GM04503 (cell line): ENCODE measurements at regions not wholly inside any gene's neighbourhood (a gene's known extent, or its start where the extent isn't known, plus 50 kb on each side); places are given as distances from the start of the nearest gene placed in this dataset.

Experiments used
- DNase-seq: peaks from one replicate; pipeline ENCODE4 v3.0.0-alpha.2; 2012; ENCODE audit warnings: low read depth

DNA sequence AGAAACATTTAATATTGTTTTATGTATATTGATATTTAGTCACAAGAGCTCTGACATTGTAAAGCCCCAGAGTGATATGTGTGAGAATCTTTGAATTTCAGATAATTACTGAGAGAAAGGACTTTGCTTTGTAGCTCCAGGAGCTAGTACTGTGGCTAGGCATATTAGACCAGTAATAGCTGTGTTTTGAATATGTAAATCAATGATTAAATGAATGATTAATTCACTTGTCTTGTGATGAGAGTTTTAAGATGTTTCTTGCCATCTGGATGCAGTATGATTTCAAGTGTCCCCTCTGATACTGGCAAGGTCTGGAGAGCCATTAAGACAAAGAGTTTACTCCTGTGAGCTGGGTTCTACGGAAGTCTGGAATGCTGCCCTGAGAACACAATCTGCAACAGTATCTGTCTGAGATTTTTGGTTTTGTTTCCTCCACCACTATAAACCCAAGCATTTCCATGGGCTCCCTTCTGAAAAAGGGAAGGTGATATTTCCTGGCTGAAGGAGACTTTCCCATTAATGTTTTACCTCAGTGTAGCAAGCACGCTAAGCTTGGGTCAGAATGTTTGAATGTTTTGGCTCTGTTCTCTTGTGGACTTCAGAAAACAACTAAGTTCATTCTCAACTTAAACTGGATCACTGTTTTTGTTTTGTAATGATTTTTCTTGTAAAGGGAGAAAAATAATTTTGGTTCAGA lies 61.3 kb upstream of the BICC1 start:
- DNase-seq: no peak

DNA sequence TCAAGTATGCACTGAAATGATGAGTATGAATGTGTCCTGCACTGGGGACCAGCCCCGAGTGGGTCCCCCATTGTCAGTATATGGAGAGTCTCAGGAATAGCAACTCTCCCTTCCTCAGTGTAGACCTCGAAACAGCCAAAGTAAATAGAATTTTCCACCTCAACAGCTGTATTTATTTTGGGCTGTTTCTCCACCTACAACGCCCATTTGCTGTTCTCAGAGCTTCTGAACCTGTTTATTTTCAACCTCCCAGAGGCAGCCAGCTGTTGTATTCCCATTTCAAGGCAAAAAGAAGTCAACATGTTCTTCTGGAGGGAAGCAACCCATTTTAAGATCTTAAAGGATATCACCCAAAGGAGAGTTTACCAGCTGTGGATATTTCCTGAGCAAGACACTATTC lies 59.6 kb upstream of the BICC1 start:
- DNase-seq: no peak

DNA sequence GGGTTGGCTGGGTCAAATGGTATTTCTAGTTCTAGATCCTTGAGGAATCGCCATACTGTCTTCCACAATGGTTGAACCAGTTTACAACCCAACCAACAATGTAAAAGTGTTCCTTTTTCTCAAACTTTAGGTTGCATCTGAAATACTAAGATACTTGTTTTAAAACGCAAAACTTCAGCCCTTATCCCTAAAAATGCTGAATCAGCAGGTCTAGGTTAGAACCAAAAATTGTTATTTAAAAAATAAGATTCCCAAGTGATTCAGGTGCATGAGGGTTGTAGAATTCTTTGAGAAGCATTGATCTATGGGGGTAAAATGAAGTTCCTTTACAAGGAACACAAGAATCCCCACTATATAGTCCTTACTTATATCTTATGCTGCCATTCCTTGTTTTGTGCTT lies 56.5 kb upstream of the BICC1 start:
- no peak for DNase-seq

DNA sequence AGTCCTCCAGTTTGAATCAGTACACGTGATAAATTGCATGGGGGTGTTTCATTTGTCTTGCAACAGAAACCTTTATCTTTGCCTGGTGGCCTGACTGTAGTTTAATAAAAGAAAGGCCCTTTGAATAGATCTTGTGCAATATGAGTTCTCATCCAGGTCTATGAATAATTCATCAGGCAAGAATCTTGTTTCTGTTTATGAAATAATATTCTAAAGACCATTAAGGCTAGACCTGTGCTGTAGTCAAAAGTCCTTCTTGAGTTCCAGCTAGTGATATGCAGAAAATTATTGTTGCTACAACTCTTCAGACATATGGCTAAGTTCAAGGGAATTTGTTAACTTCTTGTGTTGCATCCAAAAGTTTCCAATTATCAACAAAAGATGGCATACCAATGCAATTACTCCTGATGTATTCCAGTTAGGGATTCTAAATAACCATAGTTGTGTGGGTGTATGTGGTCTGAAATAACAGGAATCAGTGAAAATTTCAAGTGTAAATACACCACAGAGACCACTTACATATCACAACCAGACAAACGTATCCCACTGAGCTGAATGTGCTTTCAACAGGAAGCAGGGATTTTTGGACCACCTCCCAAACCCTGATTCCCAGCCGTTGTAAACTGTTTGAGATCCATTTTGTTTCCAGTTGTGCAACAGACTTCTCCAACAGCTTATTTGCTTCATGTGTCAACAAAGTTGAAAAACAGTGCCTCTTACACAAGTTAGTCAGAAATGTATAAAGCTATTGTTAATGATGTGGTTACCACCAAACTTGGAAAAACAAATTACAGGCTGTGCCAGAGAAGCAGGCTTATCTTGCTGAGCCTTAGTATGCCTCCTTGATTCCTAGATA lies 54.7 kb upstream of the BICC1 start:
- DNase-seq: peak; percentile 99

DNA sequence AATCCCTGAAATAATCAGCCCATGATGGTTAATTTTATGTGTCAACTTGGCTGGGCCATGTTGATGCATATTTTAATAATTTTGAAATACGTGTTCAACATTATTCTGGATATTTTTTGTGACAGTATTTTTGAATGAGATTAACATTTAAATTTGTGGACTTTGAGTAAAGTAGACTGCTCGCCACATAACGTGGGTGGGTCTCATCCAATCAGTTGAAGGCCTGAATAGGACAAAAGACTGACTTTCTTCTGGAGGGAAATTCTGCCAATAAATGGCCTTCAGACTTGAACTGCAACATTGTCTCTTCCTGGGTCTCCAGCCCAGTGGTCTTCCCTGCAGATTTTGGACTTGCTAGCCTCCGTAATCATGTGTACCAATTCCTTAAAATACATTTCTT lies 53.6 kb upstream of the BICC1 start:
- DNase-seq: no peak

DNA sequence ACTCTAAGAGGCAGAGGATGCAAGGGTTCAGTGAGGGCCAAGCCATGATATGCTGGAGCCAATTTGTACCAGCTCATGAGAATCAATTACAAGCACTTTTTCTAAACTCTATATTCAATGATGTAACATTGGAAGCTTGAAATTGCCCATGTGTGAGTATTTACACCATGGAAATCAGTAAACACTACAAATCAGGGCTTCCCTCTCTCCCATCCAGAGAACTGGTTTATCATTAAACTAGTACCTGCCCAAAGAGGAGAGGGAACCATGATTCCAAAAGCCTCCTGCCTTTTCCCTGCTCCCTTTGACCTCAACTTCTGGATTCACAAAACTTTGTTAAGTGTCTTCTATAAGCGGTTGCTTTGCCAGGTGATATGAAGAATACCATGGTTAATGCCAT lies 52.5 kb upstream of the BICC1 start:
- DNase-seq: no peak

DNA sequence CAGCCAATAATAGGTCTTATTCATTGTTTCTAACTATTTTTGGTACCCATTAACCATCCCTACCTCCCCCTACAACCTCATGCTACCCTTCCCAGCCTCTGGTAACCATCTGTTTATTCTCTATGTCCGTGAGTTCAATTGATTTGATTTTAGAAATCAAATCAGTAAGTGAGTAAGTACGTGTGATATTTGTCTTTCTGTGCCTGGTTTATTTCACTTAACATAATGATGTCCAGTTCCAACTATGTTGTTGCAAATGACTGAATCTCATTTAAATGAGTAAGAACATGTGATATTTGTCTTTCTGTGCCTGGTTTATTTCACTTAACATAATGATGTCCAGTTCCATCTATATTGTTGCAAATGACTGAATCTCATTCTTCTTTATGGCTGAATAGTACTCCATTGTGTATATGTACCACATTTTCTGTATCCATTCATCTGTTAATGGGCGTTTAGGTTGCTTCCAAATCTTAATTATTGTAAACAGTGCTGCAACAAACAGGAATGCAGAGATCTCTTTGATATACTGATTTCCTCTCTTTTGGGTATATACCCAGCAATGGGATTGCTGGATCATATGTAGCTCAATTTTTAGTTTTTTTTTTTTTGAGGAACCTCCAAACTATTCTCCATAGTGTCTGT lies 49.7 kb upstream of the BICC1 start:
- no peak for DNase-seq
